ENCODE measurements at regions not wholly inside any gene's neighbourhood (a gene's known extent, or its start where the extent isn't known, plus 50 kb on each side); places are given as distances from the start of the nearest gene placed in this dataset.
A peak's percentile ranks its signal among the peaks of the same experiment; 100 is the strongest.
"Not testable (repeated sequence)": the region's sequence is repeated elsewhere in the genome, so short reads cannot be mapped to it uniquely, and the experiment has no call there.

DNA sequence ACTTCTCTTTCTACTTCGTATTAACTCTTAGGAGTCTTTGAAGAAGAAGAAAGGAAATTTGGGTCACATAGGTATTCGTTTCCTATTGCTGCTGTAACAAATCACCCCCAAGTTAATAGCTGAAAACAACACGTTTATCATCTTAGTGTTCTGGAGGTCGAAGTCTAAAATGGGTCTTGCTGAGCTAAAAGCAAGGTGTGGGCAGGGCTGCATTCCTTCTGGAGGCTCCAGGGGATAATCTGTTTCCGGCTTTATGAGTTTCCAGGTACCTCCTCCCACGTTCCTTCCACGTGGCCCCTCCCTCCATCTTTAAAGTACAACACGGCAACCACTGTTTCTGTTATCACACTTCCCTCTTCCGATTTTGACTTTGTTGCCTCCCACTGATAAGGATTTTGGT, 233.5 kb upstream of the RBBP8 start:
- ATAC-seq (replicated peaks in 1 of 2), result no peak
- Mint-ChIP-seq H3K4me1 (ENCODE audit: low read depth) (no peaks in the 10 kb centered on the region), H3K4me3 (no peak overlapping the region), H3K9me3 (no peaks in the 10 kb centered on the region), H3K27me3 (ENCODE audit: low read depth) (peaks cover 13% of the 10 kb centered on the region), H3K36me3 (ENCODE audit: insufficient read depth in 2 of 2) (no peaks in the 10 kb centered on the region), H3K27ac (no peak overlapping the region)
- no peak for DNase-seq

GRCh38 chr18:22700920-22701319, 232.2 kb upstream of the RBBP8 start:
- Mint-ChIP-seq H3K4me1 (ENCODE audit: low read depth) (no peaks in the 10 kb centered on the region), H3K9me3 (no peaks in the 10 kb centered on the region), H3K4me3 (no peak overlapping the region), H3K27ac (no peak overlapping the region), H3K27me3 (ENCODE audit: low read depth) (peaks cover 16% of the 10 kb centered on the region), H3K36me3 (ENCODE audit: insufficient read depth in 2 of 2) (no peaks in the 10 kb centered on the region)
- DNase-seq (no peak), ATAC-seq (replicated peaks in 1 of 2) (no peak)

- Mint-ChIP-seq H3K9me3 (no peaks in the 10 kb centered on the region), H3K27me3 (ENCODE audit: low read depth) (peaks cover 20% of the 10 kb centered on the region)
These were observed 231.8 kb upstream of the RBBP8 start for GRCh38 chr18:22701326-22701725.

GRCh38 chr18:22701795-22702194, 231.3 kb upstream of the RBBP8 start:
- H3K27me3 Mint-ChIP-seq (ENCODE audit: low read depth), result peaks cover 20% of the 10 kb centered on the region
- DNase-seq (no peak), ATAC-seq (replicated peaks in 1 of 2) (no peak)
- H3K4me3 Mint-ChIP-seq, result no peak overlapping the region
- no peaks in the 10 kb centered on the region for H3K36me3 Mint-ChIP-seq (ENCODE audit: insufficient read depth in 2 of 2)
- no peaks in the 10 kb centered on the region for H3K9me3 Mint-ChIP-seq
- no peaks in the 10 kb centered on the region for H3K4me1 Mint-ChIP-seq (ENCODE audit: low read depth)
- no peak overlapping the region for H3K27ac Mint-ChIP-seq

More at GRCh38 chr18:22701326-22701725, 231.8 kb upstream of the RBBP8 start:
- no peak for DNase-seq
- H3K4me1 Mint-ChIP-seq (ENCODE audit: low read depth), result no peaks in the 10 kb centered on the region
- no peak overlapping the region for H3K4me3 Mint-ChIP-seq
- no peak for ATAC-seq (replicated peaks in 1 of 2)
- H3K36me3 Mint-ChIP-seq (ENCODE audit: insufficient read depth in 2 of 2), result no peaks in the 10 kb centered on the region
- no peak overlapping the region for H3K27ac Mint-ChIP-seq

GRCh38 chr18:22702806-22703205, 230.3 kb upstream of the RBBP8 start:
- Mint-ChIP-seq H3K4me1 (ENCODE audit: low read depth) (no peaks in the 10 kb centered on the region), H3K27me3 (ENCODE audit: low read depth) (peaks cover 20% of the 10 kb centered on the region), H3K4me3 (no peak overlapping the region), H3K36me3 (ENCODE audit: insufficient read depth in 2 of 2) (no peaks in the 10 kb centered on the region), H3K27ac (no peak overlapping the region), H3K9me3 (no peaks in the 10 kb centered on the region)
- no peak for DNase-seq
- no peak for ATAC-seq (replicated peaks in 1 of 2)

DNA sequence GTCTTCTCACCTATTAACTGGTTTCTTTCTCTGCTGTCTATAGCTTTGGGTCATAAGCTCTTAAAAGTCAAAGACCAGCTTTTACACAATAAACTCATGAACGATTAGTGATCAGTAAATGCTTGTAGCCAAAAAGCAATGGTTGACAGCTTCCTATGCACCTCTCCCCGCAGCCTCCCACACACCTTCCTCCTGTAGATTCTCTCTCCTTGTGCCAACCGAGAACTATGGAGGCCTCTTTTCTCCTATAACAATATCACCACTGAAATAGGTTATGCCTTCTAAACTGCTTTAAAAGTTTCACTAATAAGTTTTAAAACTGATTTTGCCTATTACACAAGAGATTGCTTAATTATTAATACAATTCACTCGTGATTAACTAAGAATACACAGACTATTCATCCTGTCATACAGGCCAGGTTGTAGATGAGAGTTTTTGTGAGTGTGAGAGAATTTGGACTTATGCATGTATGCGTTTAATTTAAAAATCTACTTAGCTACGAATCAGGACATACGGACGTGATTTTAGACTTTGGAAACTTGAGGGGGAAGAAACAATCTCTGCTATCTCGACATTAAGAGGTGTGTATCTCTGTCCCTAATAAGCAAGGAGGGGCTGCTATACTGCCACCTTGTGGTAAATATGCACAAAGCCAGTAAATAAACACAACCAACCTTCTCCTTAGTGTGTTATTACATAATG, 229.1 kb upstream of the RBBP8 start:
- H3K36me3 Mint-ChIP-seq (ENCODE audit: insufficient read depth in 2 of 2), result no peaks in the 10 kb centered on the region
- ATAC-seq (replicated peaks in 1 of 2) (no peak), DNase-seq (peak in 1 of 2 donors; percentile 5)
- no peak overlapping the region for H3K27ac Mint-ChIP-seq
- H3K27me3 Mint-ChIP-seq (ENCODE audit: low read depth), result peaks cover 20% of the 10 kb centered on the region
- H3K4me3 Mint-ChIP-seq, result no peak overlapping the region
- H3K9me3 Mint-ChIP-seq, result no peaks in the 10 kb centered on the region
- peaks cover 1% of the 10 kb centered on the region for H3K4me1 Mint-ChIP-seq (ENCODE audit: low read depth)

DNA sequence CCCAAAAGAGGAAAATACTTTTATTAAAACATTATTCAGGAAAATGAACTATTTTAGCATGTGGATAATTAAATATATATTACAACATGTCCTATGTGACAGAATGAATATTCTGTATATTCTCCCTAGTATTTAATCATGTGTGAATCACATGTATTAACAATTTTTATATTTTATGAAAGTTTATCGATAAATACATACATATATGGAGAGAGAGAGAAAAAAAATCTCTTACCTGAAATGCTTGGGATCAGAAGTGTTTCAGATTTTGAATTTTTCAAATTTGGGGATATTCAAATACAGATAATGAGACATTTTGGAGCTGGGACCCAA, 228.6 kb upstream of the RBBP8 start:
- no peaks in the 10 kb centered on the region for H3K9me3 Mint-ChIP-seq
- no peak for ATAC-seq (replicated peaks in 1 of 2)
- H3K36me3 Mint-ChIP-seq (ENCODE audit: insufficient read depth in 2 of 2), result no peaks in the 10 kb centered on the region
- H3K4me1 Mint-ChIP-seq (ENCODE audit: low read depth), result peaks cover 5% of the 10 kb centered on the region
- peaks cover 20% of the 10 kb centered on the region for H3K27me3 Mint-ChIP-seq (ENCODE audit: low read depth)
- DNase-seq, result no peak
- no peak overlapping the region for H3K27ac Mint-ChIP-seq
- no peak overlapping the region for H3K4me3 Mint-ChIP-seq

GRCh38 chr18:22705328-22705727, 227.8 kb upstream of the RBBP8 start:
- H3K4me3 Mint-ChIP-seq, result no peak overlapping the region

GRCh38 chr18:22706025-22706424, 227.1 kb upstream of the RBBP8 start:
- ATAC-seq (replicated peaks in 1 of 2); H3K9me3 Mint-ChIP-seq; H3K27ac Mint-ChIP-seq; H3K4me1 Mint-ChIP-seq (ENCODE audit: low read depth); DNase-seq; H3K36me3 Mint-ChIP-seq (ENCODE audit: insufficient read depth in 2 of 2); H3K4me3 Mint-ChIP-seq: not testable (repeated sequence)
- peaks cover 13% of the 10 kb centered on the region for H3K27me3 Mint-ChIP-seq (ENCODE audit: low read depth)

More at GRCh38 chr18:22705328-22705727, 227.8 kb upstream of the RBBP8 start:
- no peak overlapping the region for H3K27ac Mint-ChIP-seq
- H3K27me3 Mint-ChIP-seq (ENCODE audit: low read depth), result peaks cover 13% of the 10 kb centered on the region
- H3K9me3 Mint-ChIP-seq, result no peaks in the 10 kb centered on the region
- ATAC-seq (replicated peaks in 1 of 2) (peak; percentile 51 to 55), DNase-seq (no peak)
- H3K4me1 Mint-ChIP-seq (ENCODE audit: low read depth), result peaks cover 5% of the 10 kb centered on the region
- no peaks in the 10 kb centered on the region for H3K36me3 Mint-ChIP-seq (ENCODE audit: insufficient read depth in 2 of 2)

GRCh38 chr18:22709288-22710060, 223.7 kb upstream of the RBBP8 start:
- Mint-ChIP-seq H3K27me3 (ENCODE audit: low read depth) (peaks cover 7% of the 10 kb centered on the region), H3K9me3 (no peaks in the 10 kb centered on the region), H3K27ac (no peak overlapping the region), H3K36me3 (ENCODE audit: insufficient read depth in 2 of 2) (no peaks in the 10 kb centered on the region), H3K4me3 (no peak overlapping the region), H3K4me1 (ENCODE audit: low read depth) (peaks cover 5% of the 10 kb centered on the region)
- ATAC-seq (replicated peaks in 1 of 2) (peak; percentile 42 to 55), DNase-seq (no peak)

- no peaks in the 10 kb centered on the region for H3K36me3 Mint-ChIP-seq (ENCODE audit: insufficient read depth in 2 of 2)
- H3K27ac Mint-ChIP-seq, result no peak overlapping the region
- H3K27me3 Mint-ChIP-seq (ENCODE audit: low read depth), result peaks cover 5% of the 10 kb centered on the region
- H3K4me1 Mint-ChIP-seq (ENCODE audit: low read depth), result peaks cover 5% of the 10 kb centered on the region
- DNase-seq (no peak), ATAC-seq (replicated peaks in 1 of 2) (no peak)
- H3K9me3 Mint-ChIP-seq, result no peaks in the 10 kb centered on the region
- H3K4me3 Mint-ChIP-seq, result no peak overlapping the region
These were observed 222.4 kb upstream of the RBBP8 start for GRCh38 chr18:22710673-22711191.

GRCh38 chr18:22711192-22711685, 221.9 kb upstream of the RBBP8 start:
- no peak for ATAC-seq (replicated peaks in 1 of 2)
- peaks cover 5% of the 10 kb centered on the region for H3K4me1 Mint-ChIP-seq (ENCODE audit: low read depth)
- H3K27me3 Mint-ChIP-seq (ENCODE audit: low read depth), result peaks cover under 1% of the 10 kb centered on the region
- H3K27ac Mint-ChIP-seq, result no peak overlapping the region
- no peak for DNase-seq
- no peak overlapping the region for H3K4me3 Mint-ChIP-seq
- H3K9me3 Mint-ChIP-seq, result no peaks in the 10 kb centered on the region
- H3K36me3 Mint-ChIP-seq (ENCODE audit: insufficient read depth in 2 of 2), result no peaks in the 10 kb centered on the region

DNA sequence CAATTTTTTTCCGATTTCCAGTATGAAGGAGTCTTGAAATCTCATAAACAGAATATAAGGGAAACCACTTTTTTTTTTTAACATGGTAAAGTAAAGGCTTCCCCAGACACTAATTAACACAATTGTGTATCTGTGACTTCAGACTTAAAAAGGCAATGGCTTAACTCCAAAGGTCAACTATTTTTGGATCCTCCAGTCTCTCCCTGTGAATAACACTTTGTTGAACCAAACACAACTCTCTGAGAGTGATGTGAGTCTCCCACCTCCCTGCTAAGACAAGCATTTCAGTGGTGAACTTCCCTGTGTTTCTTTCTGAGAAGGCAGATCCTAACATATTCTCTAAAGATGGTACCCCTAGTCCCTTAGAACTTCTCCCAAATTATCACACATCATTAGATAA, 219.6 kb upstream of the RBBP8 start:
- Mint-ChIP-seq H3K27ac (no peak overlapping the region), H3K36me3 (ENCODE audit: insufficient read depth in 2 of 2) (no peaks in the 10 kb centered on the region), H3K27me3 (ENCODE audit: low read depth) (no peaks in the 10 kb centered on the region), H3K4me1 (ENCODE audit: low read depth) (peaks cover 5% of the 10 kb centered on the region), H3K4me3 (no peak overlapping the region), H3K9me3 (no peaks in the 10 kb centered on the region)
- ATAC-seq (replicated peaks in 1 of 2), result no peak
- DNase-seq, result no peak
